Midbrain (tissue), 1 donor: ENCODE measurements at regions not wholly inside any gene's neighbourhood (a gene's known extent, or its start where the extent isn't known, plus 50 kb on each side); places are given as distances from the start of the nearest gene placed in this dataset.
"Not testable (repeated sequence)": the region's sequence is repeated elsewhere in the genome, so short reads cannot be mapped to it uniquely, and the experiment has no call there.

Source experiments
- DNase-seq: peaks from one replicate; lab custom pipeline; 2025; lab: John Stamatoyannopoulos, UW

DNA sequence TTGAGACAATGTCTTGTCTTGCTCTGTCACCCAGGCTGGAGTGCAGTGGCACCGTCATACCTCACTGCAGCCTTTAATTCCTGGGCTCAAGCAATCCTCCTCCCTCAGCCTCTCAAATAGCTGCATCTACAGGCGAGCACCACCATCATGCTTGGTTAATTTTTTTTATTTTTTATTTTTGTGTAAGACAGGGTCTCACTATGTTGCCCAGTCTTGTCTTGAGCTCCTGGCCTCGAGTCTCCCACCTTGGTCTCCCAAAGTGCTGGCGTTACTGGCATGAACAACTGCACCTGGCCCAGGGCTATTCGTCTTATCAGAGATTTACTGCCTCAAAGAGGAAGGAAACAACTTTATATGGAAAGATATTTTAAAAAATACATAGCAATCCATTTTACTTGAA is 102.8 kb upstream of the NUPR2 start:
- DNase-seq = no peak

DNA sequence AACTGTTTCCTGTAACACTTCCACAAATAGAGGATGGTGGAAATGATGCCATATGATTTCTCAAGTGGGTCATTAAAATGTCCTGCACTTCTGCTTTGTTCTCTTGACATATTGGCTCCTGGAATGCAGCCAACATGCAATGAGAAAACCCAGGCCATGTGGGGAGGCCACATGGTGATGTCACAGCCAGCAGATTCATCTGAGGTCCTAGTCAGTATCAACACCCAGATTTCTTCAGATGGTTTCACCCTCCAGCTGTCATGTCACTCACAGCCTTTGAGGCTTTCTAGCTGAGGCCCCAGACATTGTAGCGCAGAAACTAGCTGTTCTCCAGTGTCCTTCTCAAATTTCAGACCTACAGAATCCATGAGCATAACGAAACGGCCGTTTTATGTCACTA is 102.3 kb upstream of the NUPR2 start:
- no peak for DNase-seq

DNA sequence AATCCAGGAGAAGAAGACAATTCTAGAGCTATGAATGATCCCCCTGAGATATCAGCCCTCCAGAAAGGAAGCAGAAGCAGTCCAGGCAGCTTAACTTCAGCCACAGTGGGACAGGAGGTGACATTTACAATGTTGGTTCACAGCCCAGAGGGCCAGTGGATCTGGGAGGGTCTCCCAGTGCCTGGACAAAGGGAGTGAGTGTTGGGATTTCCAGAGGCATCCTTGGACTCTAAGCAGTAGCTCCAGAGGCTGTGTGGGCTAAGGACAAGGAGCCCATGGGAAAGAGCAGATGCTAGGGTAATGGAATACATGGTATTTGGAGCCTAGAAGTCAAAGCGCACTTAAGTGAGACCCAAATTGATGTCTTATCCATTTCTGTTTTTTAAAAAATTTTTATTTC is 97.4 kb upstream of the NUPR2 start:
- DNase-seq = no peak

DNA sequence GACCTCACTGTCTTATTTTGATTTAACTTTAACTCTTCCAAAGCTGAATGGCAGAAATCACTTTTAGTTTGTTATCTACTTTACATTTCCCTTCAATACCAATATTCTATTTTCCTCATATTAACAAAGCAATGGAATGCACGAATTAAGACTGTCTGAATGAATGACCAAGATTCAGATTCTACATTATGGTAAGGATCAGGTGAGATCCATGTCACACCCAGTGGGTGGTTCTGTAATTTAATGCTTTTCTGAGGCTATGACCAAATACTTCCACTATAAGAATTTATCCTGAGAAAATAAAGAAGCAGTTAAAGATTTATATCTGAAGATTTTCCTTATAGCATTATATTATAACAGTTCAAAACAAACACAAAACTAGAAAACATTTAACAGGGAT is 90.2 kb upstream of the NUPR2 start:
- DNase-seq = no peak

DNA sequence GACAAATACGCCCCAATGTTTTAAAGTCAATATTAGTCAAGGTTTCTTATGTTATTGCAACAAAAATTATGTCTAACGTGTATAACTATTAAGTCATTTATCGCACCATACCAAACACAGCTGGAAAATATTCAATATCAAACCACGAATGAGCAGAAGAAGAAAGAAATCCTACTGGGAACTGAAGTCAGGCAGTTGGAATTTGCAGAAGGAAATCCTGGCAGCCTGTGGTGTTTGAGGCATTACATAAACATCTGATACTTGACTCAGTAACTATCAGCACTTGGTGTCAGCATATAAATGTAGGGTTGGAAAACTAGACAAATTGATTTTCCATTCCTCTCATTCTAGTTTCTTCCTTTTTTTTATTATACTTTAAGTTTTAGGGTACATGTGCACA is 83.4 kb upstream of the NUPR2 start:
- no peak for DNase-seq

DNA sequence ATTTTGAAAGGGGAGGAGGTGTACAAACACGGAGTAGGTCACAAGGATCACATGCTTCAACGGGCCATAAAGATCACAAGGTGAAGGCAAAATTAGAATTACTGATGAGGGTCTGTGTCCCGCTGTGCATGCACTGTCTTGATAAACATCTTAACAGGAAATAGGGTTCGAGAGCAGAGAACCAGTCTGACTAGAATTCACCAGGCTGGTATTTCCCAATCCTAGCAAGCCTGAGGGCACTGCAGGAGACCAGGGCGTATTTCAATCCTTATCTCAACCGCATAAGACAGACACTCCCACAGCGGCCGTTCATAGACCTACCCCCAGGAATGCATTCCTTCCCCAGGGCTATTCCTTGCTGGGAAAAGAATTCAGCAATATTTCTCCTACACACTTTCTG is 80.0 kb upstream of the NUPR2 start:
- DNase-seq = not testable (repeated sequence)

DNA sequence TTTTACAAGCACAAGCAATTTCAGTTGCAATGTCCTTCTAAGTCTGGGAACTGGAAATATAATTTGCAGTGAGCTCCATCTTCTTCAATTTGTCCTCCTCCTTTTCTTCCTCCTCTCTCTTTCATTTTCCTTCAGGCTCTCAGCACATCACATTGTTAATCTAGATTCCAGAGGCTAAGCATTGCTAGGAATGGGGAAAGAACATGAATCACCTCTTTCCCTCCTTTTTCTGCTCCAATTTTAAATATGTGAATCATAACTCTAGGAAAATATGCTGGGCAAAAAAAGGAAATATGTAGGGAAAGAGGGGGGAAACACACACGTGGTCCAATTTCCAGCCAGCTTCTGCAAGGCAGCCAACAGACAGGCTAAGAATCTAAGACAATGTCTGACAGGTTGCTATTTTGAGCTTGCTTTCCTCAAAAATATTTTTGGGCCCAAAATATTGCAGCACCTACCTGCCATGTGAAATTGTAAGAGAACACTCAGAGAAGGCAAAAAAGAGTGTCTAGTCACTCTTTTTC is 72.7 kb upstream of the NUPR2 start:
- no peak for DNase-seq

DNA sequence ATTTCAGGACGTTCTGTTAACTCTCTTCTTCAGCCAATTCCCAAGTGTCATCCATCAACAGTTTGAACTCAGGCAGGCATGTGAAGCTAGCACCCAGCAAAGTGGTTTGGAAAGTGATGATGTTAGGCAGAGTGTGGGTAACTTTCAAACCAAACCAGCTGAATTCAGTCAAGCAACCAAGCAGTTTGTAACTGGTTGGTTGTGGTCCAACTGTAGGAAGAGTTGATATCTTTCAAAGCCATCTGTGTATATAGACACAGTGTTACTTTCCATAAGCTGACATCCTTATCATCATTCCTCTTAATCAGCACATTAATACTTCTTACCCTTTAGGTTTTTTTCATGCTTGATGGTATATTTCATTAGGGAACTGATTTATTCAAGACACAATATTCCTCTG is 72.2 kb upstream of the NUPR2 start:
- DNase-seq = no peak

DNA sequence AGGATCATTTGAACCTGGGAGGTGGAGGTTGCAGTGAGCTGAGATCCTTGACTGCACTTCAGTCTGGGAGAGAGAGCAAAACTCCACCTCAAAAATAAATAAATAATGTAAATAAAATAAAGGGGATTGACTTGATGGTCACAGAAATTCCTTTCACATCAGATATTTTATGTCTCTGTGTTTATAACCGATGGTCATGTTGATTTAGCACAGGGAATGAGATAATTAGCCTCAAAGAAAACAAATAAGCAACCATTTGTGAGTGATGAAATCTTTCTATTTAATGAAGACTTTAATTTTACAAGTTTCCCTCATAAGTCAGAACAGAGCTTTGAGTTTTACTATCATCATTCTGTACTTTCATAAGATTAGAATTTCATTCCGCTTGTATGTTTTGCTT is 64.8 kb upstream of the NUPR2 start:
- DNase-seq = no peak

DNA sequence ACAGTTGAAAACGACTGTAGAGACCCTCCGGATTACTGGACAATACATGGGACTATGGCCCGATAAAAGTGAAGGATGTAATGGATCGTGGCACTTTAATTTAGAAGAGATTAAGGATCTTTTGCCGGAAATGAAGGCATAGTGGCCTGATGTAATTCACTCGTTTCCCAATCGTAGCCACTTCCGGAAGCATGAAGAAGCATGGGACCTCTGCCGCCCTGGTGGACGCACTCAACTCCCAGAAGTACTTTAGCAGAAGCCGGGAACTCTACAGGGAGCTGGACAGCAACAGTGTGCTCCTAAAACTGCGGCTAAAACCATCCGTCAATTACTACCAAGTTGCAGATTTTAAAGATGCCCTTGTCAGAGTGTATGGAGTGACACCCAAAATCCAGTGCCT is 59.6 kb upstream of the NUPR2 start:
- DNase-seq = no peak

DNA sequence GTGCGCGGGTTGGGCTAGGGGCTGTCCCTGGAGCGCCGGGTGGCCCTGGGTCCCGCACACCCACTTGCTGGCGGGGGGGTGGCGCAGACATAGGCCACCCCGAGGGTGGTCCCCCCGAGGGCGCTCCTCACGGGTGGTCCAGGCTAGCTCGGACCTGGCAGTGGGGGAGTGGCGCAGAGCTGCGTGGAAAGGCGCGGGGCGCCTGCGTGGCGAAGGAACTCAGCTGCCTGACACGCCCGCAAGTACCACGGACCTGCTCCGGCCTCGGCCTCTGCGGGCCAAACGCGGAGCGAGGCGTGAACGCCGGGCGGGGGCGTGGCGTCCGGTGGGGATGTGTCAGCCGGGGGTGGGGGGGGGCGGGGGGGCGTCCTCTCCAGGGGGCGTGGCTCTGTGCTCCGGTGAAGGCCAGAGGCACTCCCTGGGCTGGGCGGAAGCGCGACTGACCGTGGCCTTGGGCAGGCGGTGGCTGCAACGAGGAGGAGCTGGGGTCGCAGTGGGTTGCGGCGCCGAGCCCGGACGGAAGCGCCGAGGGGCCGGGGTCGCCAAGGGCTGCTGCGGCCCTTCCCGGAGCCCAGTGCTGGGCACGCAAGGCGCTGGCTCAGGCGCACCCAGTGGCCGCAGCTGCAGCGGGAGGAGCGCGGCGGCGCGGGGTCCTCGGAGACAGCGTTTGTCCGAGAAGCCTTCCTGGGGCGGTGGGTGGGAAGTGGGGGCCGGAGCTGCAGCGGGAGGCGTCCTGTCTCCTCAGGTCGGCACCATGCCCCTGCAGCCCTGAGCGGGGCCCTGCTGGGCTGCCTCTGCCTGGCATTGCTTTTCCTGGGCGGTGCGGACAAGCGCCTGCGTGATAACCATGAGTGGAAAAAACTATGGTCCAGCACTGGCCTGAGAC is 58.9 kb upstream of the NUPR2 start:
- no peak for DNase-seq

DNA sequence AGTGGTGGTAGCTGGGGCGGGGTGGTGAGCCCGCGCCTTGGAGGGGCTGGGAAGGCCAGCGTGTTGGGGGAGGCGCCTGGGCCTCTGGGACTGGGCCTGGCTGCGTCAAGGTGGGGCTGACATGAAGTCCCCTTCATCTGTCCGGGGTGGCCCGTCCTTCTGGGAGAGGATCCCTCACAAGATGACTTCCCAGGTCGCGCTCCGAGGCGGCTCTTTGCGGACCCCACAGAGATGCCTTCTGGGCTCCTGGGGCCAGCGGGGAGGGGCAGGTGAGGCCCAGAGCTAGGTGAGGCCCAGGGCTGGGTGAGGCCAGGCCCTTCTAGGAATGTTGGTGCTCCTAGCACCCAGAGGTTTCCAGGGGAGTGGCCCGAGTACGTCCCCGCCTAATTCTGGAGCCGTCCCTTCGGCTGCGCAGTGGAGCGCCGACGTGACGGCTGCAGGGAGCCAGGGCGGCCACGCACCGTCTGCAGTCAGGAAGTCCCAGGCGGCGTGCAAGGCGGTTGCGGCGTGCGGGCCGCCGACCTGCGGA is 58.2 kb upstream of the NUPR2 start:
- DNase-seq = no peak
